ENCODE measurements at regions not wholly inside any gene's neighbourhood (a gene's known extent, or its start where the extent isn't known, plus 50 kb on each side); places are given as distances from the start of the nearest gene placed in this dataset.

DNA sequence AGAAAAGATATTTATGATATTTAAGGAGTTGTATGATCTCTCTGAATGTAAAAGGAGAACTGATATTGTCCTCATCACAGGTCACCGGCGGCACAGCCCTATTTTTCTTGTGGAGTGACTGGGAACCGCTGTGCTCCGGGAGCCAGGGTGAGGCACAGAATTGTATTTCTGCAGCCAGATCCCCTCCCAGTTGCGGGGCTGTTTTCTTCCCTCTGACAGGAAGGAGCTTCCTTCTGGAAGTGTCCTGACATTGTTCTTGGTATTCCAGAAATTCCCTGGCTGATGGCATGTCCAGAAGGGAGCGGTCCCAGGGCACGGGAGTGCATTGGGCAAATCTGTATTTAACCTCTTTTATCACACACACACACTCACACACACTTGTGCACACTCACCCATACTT, 268.6 kb upstream of the FOXF1 start:
- TF ChIP-seq, protein P1, sequence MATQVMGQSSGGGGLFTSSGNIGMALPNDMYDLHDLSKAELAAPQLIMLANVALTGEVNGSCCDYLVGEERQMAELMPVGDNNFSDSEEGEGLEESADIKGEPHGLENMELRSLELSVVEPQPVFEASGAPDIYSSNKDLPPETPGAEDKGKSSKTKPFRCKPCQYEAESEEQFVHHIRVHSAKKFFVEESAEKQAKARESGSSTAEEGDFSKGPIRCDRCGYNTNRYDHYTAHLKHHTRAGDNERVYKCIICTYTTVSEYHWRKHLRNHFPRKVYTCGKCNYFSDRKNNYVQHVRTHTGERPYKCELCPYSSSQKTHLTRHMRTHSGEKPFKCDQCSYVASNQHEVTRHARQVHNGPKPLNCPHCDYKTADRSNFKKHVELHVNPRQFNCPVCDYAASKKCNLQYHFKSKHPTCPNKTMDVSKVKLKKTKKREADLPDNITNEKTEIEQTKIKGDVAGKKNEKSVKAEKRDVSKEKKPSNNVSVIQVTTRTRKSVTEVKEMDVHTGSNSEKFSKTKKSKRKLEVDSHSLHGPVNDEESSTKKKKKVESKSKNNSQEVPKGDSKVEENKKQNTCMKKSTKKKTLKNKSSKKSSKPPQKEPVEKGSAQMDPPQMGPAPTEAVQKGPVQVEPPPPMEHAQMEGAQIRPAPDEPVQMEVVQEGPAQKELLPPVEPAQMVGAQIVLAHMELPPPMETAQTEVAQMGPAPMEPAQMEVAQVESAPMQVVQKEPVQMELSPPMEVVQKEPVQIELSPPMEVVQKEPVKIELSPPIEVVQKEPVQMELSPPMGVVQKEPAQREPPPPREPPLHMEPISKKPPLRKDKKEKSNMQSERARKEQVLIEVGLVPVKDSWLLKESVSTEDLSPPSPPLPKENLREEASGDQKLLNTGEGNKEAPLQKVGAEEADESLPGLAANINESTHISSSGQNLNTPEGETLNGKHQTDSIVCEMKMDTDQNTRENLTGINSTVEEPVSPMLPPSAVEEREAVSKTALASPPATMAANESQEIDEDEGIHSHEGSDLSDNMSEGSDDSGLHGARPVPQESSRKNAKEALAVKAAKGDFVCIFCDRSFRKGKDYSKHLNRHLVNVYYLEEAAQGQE (IDR thresholded peaks at IDR 0.05; ENCODE audit: insufficient replicate concordance, low read depth) = no peak
- TF ChIP-seq, protein P2, sequence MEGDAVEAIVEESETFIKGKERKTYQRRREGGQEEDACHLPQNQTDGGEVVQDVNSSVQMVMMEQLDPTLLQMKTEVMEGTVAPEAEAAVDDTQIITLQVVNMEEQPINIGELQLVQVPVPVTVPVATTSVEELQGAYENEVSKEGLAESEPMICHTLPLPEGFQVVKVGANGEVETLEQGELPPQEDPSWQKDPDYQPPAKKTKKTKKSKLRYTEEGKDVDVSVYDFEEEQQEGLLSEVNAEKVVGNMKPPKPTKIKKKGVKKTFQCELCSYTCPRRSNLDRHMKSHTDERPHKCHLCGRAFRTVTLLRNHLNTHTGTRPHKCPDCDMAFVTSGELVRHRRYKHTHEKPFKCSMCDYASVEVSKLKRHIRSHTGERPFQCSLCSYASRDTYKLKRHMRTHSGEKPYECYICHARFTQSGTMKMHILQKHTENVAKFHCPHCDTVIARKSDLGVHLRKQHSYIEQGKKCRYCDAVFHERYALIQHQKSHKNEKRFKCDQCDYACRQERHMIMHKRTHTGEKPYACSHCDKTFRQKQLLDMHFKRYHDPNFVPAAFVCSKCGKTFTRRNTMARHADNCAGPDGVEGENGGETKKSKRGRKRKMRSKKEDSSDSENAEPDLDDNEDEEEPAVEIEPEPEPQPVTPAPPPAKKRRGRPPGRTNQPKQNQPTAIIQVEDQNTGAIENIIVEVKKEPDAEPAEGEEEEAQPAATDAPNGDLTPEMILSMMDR (IDR thresholded peaks at IDR 0.05; ENCODE audit: insufficient read depth, low read length) = no peak
- TF ChIP-seq POLR2AphosphoS5 (IDR thresholded peaks at IDR 0.05; ENCODE audit: low read depth) = no peak
- no peak for TF ChIP-seq SPI1 (IDR thresholded peaks at IDR 0.05; ENCODE audit: borderline replicate concordance, low read depth)

Data from HL-60 (cell line).